ENCODE measurements at regions not wholly inside any gene's neighbourhood (a gene's known extent, or its start where the extent isn't known, plus 50 kb on each side); places are given as distances from the start of the nearest gene placed in this dataset.

- no peak for TF ChIP-seq CTCF (IDR thresholded peaks at IDR 0.05; ENCODE audit: insufficient read depth, low read length)
- TF ChIP-seq POLR2AphosphoS5 (IDR thresholded peaks at IDR 0.05; ENCODE audit: low read depth) = no peak
Observed at GRCh38 chr15:56519000-56519399, 54.1 kb upstream of the MNS1 start.
